H1 (cell line): ENCODE measurements at regions not wholly inside any gene's neighbourhood (a gene's known extent, or its start where the extent isn't known, plus 50 kb on each side); places are given as distances from the start of the nearest gene placed in this dataset.

Source experiments
- CTCF ChIA-PET: fragments of 300-600 bp; sonication (Branson Sonifier 250); formaldehyde crosslinking; loops from one replicate; lab custom pipeline; 2021; ENCODE audit not compliant: partially characterized antibody; lab: Charles Lee
- POLR2A ChIA-PET: fragments of 300-600 bp; sonication (Branson Sonifier 250); formaldehyde crosslinking; loops from one replicate; lab custom pipeline; 2021; ENCODE audit warnings: inconsistent platforms; ENCODE audit not compliant: partially characterized antibody; lab: Charles Lee
- DNase-seq, 2 experiments: peaks; one replicate each; pipeline versions ENCODE4 v3.0.0 to v3.0.0-alpha.2; 2010 to 2022; ENCODE audit warnings: low spot score in 2 of 2, low read depth in 1 of 2, mixed read lengths in 1 of 2
- FAIRE-seq: peaks from 2 replicates; lab custom pipeline; 2011; peaks lifted over from hg19 to GRCh38; lab: Jason Lieb, UNC
- H2AFZ ChIP-seq: 2 replicates; pipeline ENCODE4 v1.8.1; 2012; ENCODE audit warnings: low read length, inconsistent platforms
- H2AK5ac ChIP-seq: 2 replicates; pipeline ENCODE4 v1.6.1; 2013; ENCODE audit warnings: low read depth, low read length
- H2BK120ac ChIP-seq: replicated peaks from 2 replicates; pipeline ENCODE3; 2013; ENCODE audit warnings: low read depth, low read length, inconsistent platforms
- H2BK12ac ChIP-seq: 2 replicates; pipeline ENCODE4 v1.6.1; 2013; ENCODE audit warnings: low read depth, low read length
- H2BK15ac ChIP-seq: 2 replicates; pipeline ENCODE4 v1.6.1; 2013; ENCODE audit warnings: low read length
- H2BK20ac ChIP-seq: 2 replicates; pipeline ENCODE4 v1.6.1; 2013; ENCODE audit warnings: low read length
- H2BK5ac ChIP-seq: 2 replicates; pipeline ENCODE4 v1.6.1; 2013; ENCODE audit warnings: low read depth, low read length
- H3K14ac ChIP-seq: 2 replicates; pipeline ENCODE4 v1.6.1; 2013; ENCODE audit warnings: inconsistent platforms; ENCODE audit not compliant: insufficient read length
- H3K18ac ChIP-seq: 2 replicates; pipeline ENCODE4 v1.6.1; 2013; ENCODE audit warnings: low read length; ENCODE audit errors: extremely low read depth
- H3K23ac ChIP-seq: 2 replicates; pipeline ENCODE4 v1.6.1; 2013; ENCODE audit warnings: inconsistent platforms; ENCODE audit not compliant: insufficient read length
- H3K23me2 ChIP-seq: 2 replicates; pipeline ENCODE4 v1.6.1; 2013; ENCODE audit warnings: low read depth, low read length
- H3K27ac ChIP-seq: 2 replicates; pipeline ENCODE4 v1.6.1; 2011; ENCODE audit warnings: low read depth, low read length, inconsistent platforms
- H3K27me3 ChIP-seq, 4 experiments: replicated peaks in 1 of 4; 1 replicate in 1 of 4; 2 replicates in 3 of 4; pipeline versions ENCODE4 v1.6.1 to v1.8.1; 2011 to 2013; ENCODE audit warnings: low read length in 3 of 4, mild to moderate bottlenecking in 3 of 4, inconsistent platforms in 2 of 4, mixed read lengths in 2 of 4, moderate library complexity in 1 of 4; ENCODE audit not compliant: control insufficient read depth in 3 of 4, insufficient read depth in 3 of 4; ENCODE audit errors: extremely low read depth in 1 of 4
- H3K36me3 ChIP-seq, 4 experiments: 2 replicates each; pipeline versions ENCODE4 v1.6.1 to v1.8.1; 2011 to 2013; ENCODE audit warnings: mild to moderate bottlenecking in 4 of 4, low read length in 3 of 4, moderate library complexity in 2 of 4, control low read depth in 1 of 4, inconsistent platforms in 1 of 4; ENCODE audit not compliant: insufficient read depth in 4 of 4, control insufficient read depth in 2 of 4
- H3K4ac ChIP-seq: replicated peaks from 2 replicates; pipeline ENCODE3; 2013; ENCODE audit warnings: low read length, low read depth, mixed read lengths, inconsistent platforms; ENCODE audit not compliant: insufficient read length
- H3K4me1 ChIP-seq, 4 experiments: replicated peaks in 1 of 4; 1 replicate in 1 of 4; 2 replicates in 3 of 4; pipeline versions ENCODE4 v1.6.1 to v1.8.1; 2011 to 2013; ENCODE audit warnings: low read length in 3 of 4, inconsistent platforms in 2 of 4, mixed read lengths in 1 of 4; ENCODE audit not compliant: insufficient read depth in 4 of 4, control insufficient read depth in 3 of 4
- H3K4me2 ChIP-seq, 2 experiments: 2 replicates each; pipeline versions ENCODE4 v1.6.1 to v1.8.1; 2011 to 2013; ENCODE audit warnings: low read depth in 2 of 2, low read length in 2 of 2, control low read depth in 1 of 2, inconsistent platforms in 1 of 2, mild to moderate bottlenecking in 1 of 2; ENCODE audit not compliant: insufficient read depth in 1 of 2
- H3K4me3 ChIP-seq, 4 experiments: fragments of 200-600, 300-600 bp in 1 of 4; sonication (generic), shearing (Covaris generic), sonication (Bioruptor Twin) in 1 of 4; 2 replicates each; pipeline versions ENCODE4 v1.5.1 to v1.8.1; 2011 to 2016; ENCODE audit warnings: low read length in 4 of 4, low read depth in 3 of 4, control low read depth in 2 of 4, inconsistent platforms in 2 of 4, mild to moderate bottlenecking in 2 of 4, mixed read lengths in 1 of 4, moderate library complexity in 1 of 4; ENCODE audit not compliant: insufficient read depth in 2 of 4; ENCODE audit errors: extremely low read depth in 1 of 4
- H3K56ac ChIP-seq: replicated peaks from 2 replicates; pipeline ENCODE3; 2013; ENCODE audit warnings: low read depth, mild to moderate bottlenecking, mixed read lengths, low read length, inconsistent platforms; ENCODE audit not compliant: insufficient read length
- H3K79me1 ChIP-seq: 2 replicates; pipeline ENCODE4 v1.6.1; 2013; ENCODE audit warnings: low read depth, low read length, control low read depth
- H3K79me2 ChIP-seq, 2 experiments: 2 replicates each; pipeline versions ENCODE4 v1.6.1 to v1.8.1; 2012 to 2013; ENCODE audit warnings: low read length in 2 of 2, mild to moderate bottlenecking in 2 of 2, inconsistent platforms in 1 of 2; ENCODE audit not compliant: insufficient read depth in 2 of 2, control insufficient read depth in 1 of 2
- H3K9ac ChIP-seq, 4 experiments: replicated peaks in 1 of 4; 1 replicate in 1 of 4; 2 replicates in 3 of 4; pipeline versions ENCODE4 v1.6.1 to v1.8.1; 2011 to 2013; ENCODE audit warnings: low read depth in 3 of 4, low read length in 3 of 4, control low read depth in 2 of 4, mild to moderate bottlenecking in 2 of 4, moderate library complexity in 2 of 4, inconsistent platforms in 1 of 4; ENCODE audit errors: extremely low read depth in 1 of 4
- H3K9me3 ChIP-seq, 2 experiments: 2 replicates each; pipeline versions ENCODE4 v1.6.1 to v1.8.1; 2012 to 2013; ENCODE audit warnings: mild to moderate bottlenecking in 2 of 2, moderate library complexity in 2 of 2, control low read depth in 1 of 2, inconsistent platforms in 1 of 2, low read depth in 1 of 2, low read length in 1 of 2, mixed read lengths in 1 of 2; ENCODE audit not compliant: insufficient read depth in 2 of 2
- H4K20me1 ChIP-seq, 2 experiments: replicated peaks in 1 of 2; 2 replicates each; pipeline versions ENCODE3 to v1.8.1; 2011 to 2013; ENCODE audit warnings: inconsistent platforms in 2 of 2, low read length in 2 of 2, mild to moderate bottlenecking in 1 of 2; ENCODE audit not compliant: insufficient read depth in 2 of 2, control insufficient read depth in 1 of 2
- H4K5ac ChIP-seq: 2 replicates; pipeline ENCODE4 v1.6.1; 2013; ENCODE audit warnings: low read length, low read depth, mixed read lengths, inconsistent platforms; ENCODE audit not compliant: insufficient read length
- H4K8ac ChIP-seq: 2 replicates; pipeline ENCODE4 v1.8.0; 2013; ENCODE audit warnings: mild to moderate bottlenecking, moderate library complexity, low read length, inconsistent platforms; ENCODE audit not compliant: insufficient read depth; ENCODE audit errors: extremely low read depth
- H4K91ac ChIP-seq: replicated peaks from 2 replicates; pipeline ENCODE3; 2013; ENCODE audit warnings: low read length, mixed read lengths, inconsistent platforms; ENCODE audit not compliant: insufficient read length
- CHD2 ChIP-seq: IDR thresholded peaks from 2 replicates; pipeline ENCODE4 v1.6.1; 2012; ENCODE audit warnings: low read length, improper control_type of control experiment
- EP300 ChIP-seq, 2 experiments: IDR thresholded peaks; 1 replicate in 1 of 2; 2 replicates in 1 of 2; pipeline ENCODE4 v1.6.1; 2011 to 2012; ENCODE audit warnings: low read depth in 2 of 2, low read length in 2 of 2, mild to moderate bottlenecking in 2 of 2, borderline replicate concordance in 1 of 2, inconsistent platforms in 1 of 2, moderate library complexity in 1 of 2
- WGBS, 2 experiments: shearing (Covaris generic) in 1 of 2; methylation state at CpG; one replicate each; pipeline versions ENCODE4 v1.1.6 to v1.1.7; 2013 to 2015; ENCODE audit warnings: low lambda C conversion rate in 2 of 2, mixed read lengths in 2 of 2, inconsistent platforms in 1 of 2, low coverage in 1 of 2, missing lambda C conversion rate in 1 of 2; ENCODE audit not compliant: insufficient replicate concordance in 2 of 2, insufficient coverage in 1 of 2, insufficient read length in 1 of 2; ENCODE audit errors: extremely low coverage in 1 of 2, missing lambda C conversion rate in 1 of 2; 5-methylcytosine and 5-hydroxymethylcytosine counted together

GRCh38 chr9:86557918-86558317 is 203.7 kb upstream of the TUT7 start:
- Histone ChIP-seq H2BK120ac (no peak overlapping the region), H3K14ac (no peak overlapping the region), H3K4me2 (no peak overlapping the region), H2BK12ac (no peak overlapping the region), H3K4me1 (peaks cover 0 to 3% (median 0%) of the 10 kb centered on the region in 4 experiments; a peak in 1 of 7 replicates), H3K56ac (no peak overlapping the region), H3K79me1 (no peaks in the 10 kb centered on the region), H3K36me3 (no peaks in the 10 kb centered on the region), H3K18ac (no peak overlapping the region), H3K4ac (no peak overlapping the region), H2BK20ac (no peak overlapping the region), H3K9ac (no peak overlapping the region), H3K27ac (no peak overlapping the region), H4K5ac (no peak overlapping the region), H3K4me3 (no peak overlapping the region), H2BK15ac (no peak overlapping the region), H3K23ac (no peak overlapping the region), H4K20me1 (no peaks in the 10 kb centered on the region), H3K27me3 (no peaks in the 10 kb centered on the region), H2AK5ac (no peak overlapping the region), H3K79me2 (no peaks in the 10 kb centered on the region), H3K23me2 (no peaks in the 10 kb centered on the region), H2AFZ (no peak overlapping the region), H4K91ac (no peak overlapping the region), H3K9me3 (no peaks in the 10 kb centered on the region), H2BK5ac (no peak overlapping the region), H4K8ac (no peak overlapping the region)
- FAIRE-seq (no peak), DNase-seq (no peak)
- 97% methylated on average over 3 of the region's 3 CpGs; no CpG with 5 or more reads in 1 of the 2 experiments for whole genome bisulfite sequencing, 2 experiments
- CTCF ChIA-PET = interaction anchor here (1.2 to 1.5 kb wide), 2 partner anchors 12 to 14 kb away, joined by 3 read pairs; no protein-coding TSS in a partner anchor
- POLR2A ChIA-PET = no interaction called here
- TF ChIP-seq CHD2 = no peak
- TF ChIP-seq EP300 (IDR thresholded peaks at IDR 0.05; ENCODE audit: borderline replicate concordance in 1 of 2, low read depth in 2 of 2, low read length in 2 of 2) = no peak
